T47D (cell line): ENCODE measurements at regions not wholly inside any gene's neighbourhood (a gene's known extent, or its start where the extent isn't known, plus 50 kb on each side); places are given as distances from the start of the nearest gene placed in this dataset.
A peak's percentile ranks its signal among the peaks of the same experiment; 100 is the strongest.

ENCODE experiments used
- DNase-seq, 2 experiments: peaks; one replicate each; pipeline versions ENCODE4 v3.0.0 to v3.0.0-alpha.2; 2011 to 2012; ENCODE audit warnings: low read depth in 1 of 2, low spot score in 1 of 2
- JUND ChIP-seq: IDR thresholded peaks from 2 replicates; pipeline ENCODE4 v1.6.1; 2012; ENCODE audit warnings: low read depth
- in situ Hi-C: cut with HindIII; loops from 2 replicates; pipeline ENCODE4 v1.10.0; 2016; ENCODE audit warnings: low sequenced_read_pairs, low pct_unique_long_range_greater_than_20kb

DNA sequence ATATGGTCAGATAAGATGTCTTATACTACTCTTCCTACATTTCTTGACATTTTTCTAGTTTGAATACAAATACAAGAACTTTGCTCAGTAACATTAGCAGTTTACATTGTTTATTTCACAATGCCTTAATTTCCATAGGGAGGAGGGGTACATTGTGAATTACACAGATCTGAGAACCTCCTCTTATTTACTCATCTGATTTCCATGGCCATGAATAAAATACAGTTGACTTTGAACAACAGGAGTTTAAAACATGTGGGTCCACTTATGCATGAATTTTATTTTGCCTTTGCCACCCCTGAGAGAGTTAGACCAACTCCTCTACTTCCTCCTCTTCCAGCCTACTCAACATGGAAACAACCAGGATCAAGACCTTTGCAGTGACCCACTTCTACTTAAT, 67.7 kb downstream of the MGST1 start:
- no peak for TF ChIP-seq JUND
- no peak for DNase-seq
- in situ Hi-C loops, result no loop called here

GRCh38 chr12:16417058-16417457, 69.6 kb downstream of the MGST1 start:
- DNase-seq, result no peak
- in situ Hi-C loops, result no loop called here
- TF ChIP-seq JUND, result no peak

DNA sequence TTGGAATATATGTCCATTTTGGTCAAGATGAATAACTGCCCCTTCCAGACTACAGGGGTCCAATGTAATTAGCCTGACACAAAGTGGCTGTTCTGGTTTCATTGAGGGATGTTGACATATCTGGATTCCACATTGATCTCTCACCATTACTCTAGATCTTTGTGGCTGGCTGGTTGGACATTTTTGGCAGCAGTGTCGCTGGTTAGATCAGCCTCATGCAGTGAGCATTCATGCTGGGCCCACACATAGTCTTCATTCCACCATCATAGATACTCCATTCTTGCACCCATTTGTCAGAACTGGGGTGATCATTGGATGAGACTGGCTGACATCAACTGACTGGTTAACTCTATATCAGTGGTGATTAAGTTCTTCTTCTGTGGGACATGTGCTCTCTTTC, 74.4 kb downstream of the MGST1 start:
- no peak for TF ChIP-seq JUND
- in situ Hi-C loops, result no loop called here
- no peak for DNase-seq

- in situ Hi-C loops, result no loop called here
- no peak for TF ChIP-seq JUND
- DNase-seq, result no peak
These were observed 77.1 kb downstream of the MGST1 start for GRCh38 chr12:16424531-16424930.

GRCh38 chr12:16435875-16436554, 88.6 kb downstream of the MGST1 start:
- DNase-seq, result peak in 1 of 2 experiments; percentile 25
- in situ Hi-C loops, result no loop called here
- no peak for TF ChIP-seq JUND

DNA sequence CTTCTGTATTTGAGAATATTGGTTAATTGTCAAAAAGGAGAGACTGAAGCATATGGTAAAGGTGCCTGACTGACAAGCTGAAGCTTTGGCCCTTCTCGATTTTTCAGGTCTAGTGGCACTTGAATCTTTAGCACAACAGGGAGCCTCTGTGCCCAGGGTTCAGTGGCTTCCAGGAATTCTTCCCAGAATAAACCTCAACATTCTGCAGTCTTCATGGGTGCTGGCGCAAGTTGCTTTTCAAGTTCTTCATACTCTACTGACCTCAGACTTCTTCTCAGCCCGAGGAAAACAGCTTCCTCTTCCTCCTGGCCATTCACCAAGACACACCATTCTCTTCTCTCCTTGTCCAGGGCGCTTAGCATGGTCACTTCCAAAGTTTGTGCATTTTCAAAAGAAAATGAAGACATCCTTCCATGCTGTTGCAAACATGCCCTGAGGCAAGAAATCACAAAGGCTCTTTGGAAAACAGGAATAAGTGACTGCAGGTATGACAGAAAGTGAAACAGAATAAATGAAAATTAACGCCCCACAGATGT, 89.9 kb downstream of the MGST1 start:
- TF ChIP-seq JUND, result no peak
- peak in 1 of 2 experiments; percentile 63 for DNase-seq
- in situ Hi-C loops, result no loop called here

DNA sequence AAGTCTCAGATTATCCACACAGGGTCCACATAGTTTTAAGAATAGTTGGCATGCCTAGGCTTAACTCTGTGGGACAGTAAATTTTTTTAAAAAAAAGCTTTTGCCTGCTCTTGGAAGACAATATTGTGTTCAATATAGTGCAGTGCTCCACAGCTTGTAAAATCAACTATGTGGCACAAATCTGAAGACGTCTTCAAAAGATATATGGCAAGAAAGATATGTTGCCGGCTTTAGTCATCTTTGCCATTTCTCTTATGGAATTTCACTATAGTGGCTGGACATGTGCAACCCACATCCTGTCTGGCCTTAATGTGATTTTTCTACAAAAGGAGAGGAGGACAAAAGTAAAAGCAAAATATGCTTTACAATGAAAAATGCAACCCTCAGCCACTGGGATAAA, 90.5 kb downstream of the MGST1 start:
- DNase-seq, result no peak
- in situ Hi-C loops, result no loop called here
- no peak for TF ChIP-seq JUND

GRCh38 chr12:16449459-16449858, 102.0 kb downstream of the MGST1 start:
- TF ChIP-seq JUND, result no peak
- in situ Hi-C loops, result no loop called here
- no peak for DNase-seq

DNA sequence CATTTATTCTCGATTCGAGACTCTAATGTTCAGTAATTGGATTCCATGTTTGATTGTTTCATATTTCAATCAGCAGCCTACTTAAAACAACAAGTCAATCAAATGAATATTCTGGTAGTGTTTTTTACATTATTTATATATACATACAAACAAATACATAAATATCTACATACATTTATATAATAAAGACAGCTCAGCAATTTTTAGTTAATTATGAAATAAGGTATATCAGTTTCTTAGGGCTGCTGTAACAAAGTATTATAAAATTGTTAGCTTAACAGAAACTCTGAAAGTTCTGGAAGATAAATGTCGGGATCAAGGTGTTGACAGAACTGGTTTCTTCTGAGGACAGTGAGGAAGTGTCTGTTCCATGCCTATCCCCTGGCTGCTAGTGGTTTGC, 105.9 kb downstream of the MGST1 start:
- no peak for DNase-seq
- TF ChIP-seq JUND, result no peak
- in situ Hi-C loops, result no loop called here

- no peak for DNase-seq
- in situ Hi-C loops, result no loop called here
- no peak for TF ChIP-seq JUND
These were observed 107.0 kb downstream of the MGST1 start for GRCh38 chr12:16454481-16454880.

DNA sequence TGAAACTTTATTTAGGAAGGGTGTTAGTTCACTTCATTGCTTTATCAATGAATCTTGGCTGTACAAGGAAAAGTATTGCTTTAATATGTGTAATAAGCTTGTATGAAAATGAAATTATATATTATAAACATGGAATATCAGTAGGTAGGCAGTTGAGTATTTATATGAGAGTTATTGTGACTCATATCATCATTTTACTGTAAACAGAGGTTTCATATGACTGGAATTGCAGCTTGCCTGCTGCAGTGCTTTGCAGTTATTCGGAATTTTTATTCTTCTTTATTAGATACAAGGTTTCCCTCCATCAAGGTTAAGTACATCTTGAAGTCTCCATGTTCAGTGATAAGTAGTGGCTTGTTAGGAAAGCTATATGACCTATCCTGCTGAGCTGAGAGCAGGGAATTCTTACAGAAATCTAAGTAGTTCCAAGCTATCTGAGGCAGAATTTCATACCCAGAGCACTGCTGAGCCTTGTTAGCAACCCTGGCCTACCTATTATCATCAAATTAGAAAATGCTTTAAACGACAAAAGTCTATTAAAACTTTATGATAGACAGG, 111.2 kb downstream of the MGST1 start:
- no peak for TF ChIP-seq JUND
- in situ Hi-C loops, result no loop called here
- no peak for DNase-seq

GRCh38 chr12:16467272-16467671, 119.8 kb downstream of the MGST1 start:
- no peak for DNase-seq
- in situ Hi-C loops, result no loop called here

DNA sequence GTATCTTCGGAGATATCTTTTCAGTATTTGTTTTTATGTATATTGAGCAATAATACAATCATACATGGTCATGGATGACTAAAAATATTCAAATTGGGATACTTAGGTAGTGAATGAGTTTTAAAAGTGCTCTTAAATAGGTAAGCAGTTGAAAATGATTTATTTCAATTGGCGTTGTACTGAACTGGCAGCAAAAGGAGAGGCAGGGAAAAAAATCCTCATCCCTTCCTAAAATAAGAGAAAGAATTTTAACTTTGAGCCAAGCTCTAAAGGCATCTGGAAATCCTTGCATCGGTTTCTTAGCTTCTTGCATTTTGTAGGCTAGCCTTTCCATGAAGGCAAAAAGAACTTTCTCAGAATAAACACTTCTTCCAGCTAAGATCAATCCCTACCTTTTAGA, 125.2 kb downstream of the MGST1 start:
- DNase-seq, result no peak
- in situ Hi-C loops, result no loop called here

More at GRCh38 chr12:16467272-16467671, 119.8 kb downstream of the MGST1 start:
- no peak for TF ChIP-seq JUND

More for the DNA sequence above, 125.2 kb downstream of the MGST1 start:
- no peak for TF ChIP-seq JUND
